ENCODE measurements at regions not wholly inside any gene's neighbourhood (a gene's known extent, or its start where the extent isn't known, plus 50 kb on each side); places are given as distances from the start of the nearest gene placed in this dataset.

- peaks cover 22% of the 10 kb centered on the region for H3K27me3 Mint-ChIP-seq
- DNase-seq (ENCODE audit: extremely low spot score, unreplicated experiment) = no peak
- H3K36me3 Mint-ChIP-seq = no peaks in the 10 kb centered on the region
- H3K4me1 Mint-ChIP-seq (ENCODE audit: unreplicated experiment) = peaks cover 6% of the 10 kb centered on the region
- no peak overlapping the region for H3K27ac Mint-ChIP-seq
- H3K4me3 Mint-ChIP-seq = no peak overlapping the region
- no peaks in the 10 kb centered on the region for H3K9me3 Mint-ChIP-seq
- TF ChIP-seq CTCF (conservative IDR thresholded peaks at IDR 0.05) = no peak
Measured at GRCh38 chr9:135239100-135239768, 151.8 kb downstream of the OLFM1 start.

GRCh38 chr9:135239769-135240141 lies 152.3 kb downstream of the OLFM1 start:
- H3K9me3 Mint-ChIP-seq = no peaks in the 10 kb centered on the region
- no peak overlapping the region for H3K4me3 Mint-ChIP-seq
- peaks cover 22% of the 10 kb centered on the region for H3K27me3 Mint-ChIP-seq
- TF ChIP-seq CTCF (conservative IDR thresholded peaks at IDR 0.05) = no peak
- H3K36me3 Mint-ChIP-seq = no peaks in the 10 kb centered on the region
- H3K4me1 Mint-ChIP-seq (ENCODE audit: unreplicated experiment) = peaks cover 6% of the 10 kb centered on the region
- no peak for DNase-seq (ENCODE audit: extremely low spot score, unreplicated experiment)
- no peak overlapping the region for H3K27ac Mint-ChIP-seq

GRCh38 chr9:135240222-135240621 lies 152.8 kb downstream of the OLFM1 start:
- Mint-ChIP-seq H3K9me3 (no peaks in the 10 kb centered on the region), H3K36me3 (no peaks in the 10 kb centered on the region), H3K4me3 (no peak overlapping the region), H3K27me3 (peaks cover 25% of the 10 kb centered on the region), H3K4me1 (ENCODE audit: unreplicated experiment) (peaks cover 6% of the 10 kb centered on the region), H3K27ac (no peak overlapping the region)
- DNase-seq (ENCODE audit: extremely low spot score, unreplicated experiment) = no peak
- TF ChIP-seq CTCF (conservative IDR thresholded peaks at IDR 0.05) = no peak

GRCh38 chr9:135240871-135241311 lies 153.4 kb downstream of the OLFM1 start:
- H3K27ac Mint-ChIP-seq = no peak overlapping the region
- DNase-seq (ENCODE audit: extremely low spot score, unreplicated experiment) = no peak
- peaks cover 20% of the 10 kb centered on the region for H3K27me3 Mint-ChIP-seq
- no peaks in the 10 kb centered on the region for H3K36me3 Mint-ChIP-seq
- no peaks in the 10 kb centered on the region for H3K9me3 Mint-ChIP-seq
- no peak for TF ChIP-seq CTCF (conservative IDR thresholded peaks at IDR 0.05)
- H3K4me3 Mint-ChIP-seq = no peak overlapping the region
- H3K4me1 Mint-ChIP-seq (ENCODE audit: unreplicated experiment) = peaks cover 6% of the 10 kb centered on the region

GRCh38 chr9:135241381-135242048 lies 154.0 kb downstream of the OLFM1 start:
- no peaks in the 10 kb centered on the region for H3K36me3 Mint-ChIP-seq
- DNase-seq (ENCODE audit: extremely low spot score, unreplicated experiment) = no peak

More at GRCh38 chr9:135241381-135242048, 154.0 kb downstream of the OLFM1 start:
- Mint-ChIP-seq H3K27me3 (peaks cover 25% of the 10 kb centered on the region), H3K27ac (no peak overlapping the region), H3K9me3 (no peaks in the 10 kb centered on the region), H3K4me1 (ENCODE audit: unreplicated experiment) (peaks cover 6% of the 10 kb centered on the region), H3K4me3 (no peak overlapping the region)
- TF ChIP-seq CTCF (conservative IDR thresholded peaks at IDR 0.05) = no peak

Data from type B pancreatic cell (in vitro differentiated cells).